Osteocyte (in vitro differentiated cells): ENCODE measurements at regions not wholly inside any gene's neighbourhood (a gene's known extent, or its start where the extent isn't known, plus 50 kb on each side); places are given as distances from the start of the nearest gene placed in this dataset.

Experiments
- DNase-seq: peaks from one replicate; pipeline ENCODE4 v3.0.0; 2021; ENCODE audit warnings: mixed read lengths; ENCODE audit not compliant: unreplicated experiment; ENCODE audit errors: extremely low spot score
- H3K27ac Mint-ChIP-seq: one replicate; pipeline ENCODE4 v1.8.0; 2021; ENCODE audit warnings: mild to moderate bottlenecking, mixed read lengths; ENCODE audit not compliant: unreplicated experiment
- H3K27me3 Mint-ChIP-seq: one replicate; pipeline ENCODE4 v1.8.0; 2021; ENCODE audit warnings: mixed read lengths; ENCODE audit not compliant: unreplicated experiment
- H3K36me3 Mint-ChIP-seq: one replicate; pipeline ENCODE4 v1.8.0; 2021; ENCODE audit warnings: mixed read lengths; ENCODE audit not compliant: unreplicated experiment
- H3K4me1 Mint-ChIP-seq: one replicate; pipeline ENCODE4 v1.8.0; 2021; ENCODE audit warnings: mixed read lengths; ENCODE audit not compliant: unreplicated experiment
- H3K4me3 Mint-ChIP-seq: one replicate; pipeline ENCODE4 v1.8.0; 2021; ENCODE audit warnings: mild to moderate bottlenecking, moderate library complexity, mixed read lengths; ENCODE audit not compliant: unreplicated experiment
- H3K9me3 Mint-ChIP-seq: one replicate; pipeline ENCODE4 v1.8.0; 2021; ENCODE audit warnings: mixed read lengths; ENCODE audit not compliant: unreplicated experiment
- TF ChIP-seq, protein P1 (sequence below): fragments of 200-600 bp; sonication (generic); IDR thresholded peaks from 2 replicates; pipeline ENCODE4 v1.5.0; 2021; ENCODE audit warnings: antibody characterized with exemption, mild to moderate bottlenecking, moderate library complexity

DNA sequence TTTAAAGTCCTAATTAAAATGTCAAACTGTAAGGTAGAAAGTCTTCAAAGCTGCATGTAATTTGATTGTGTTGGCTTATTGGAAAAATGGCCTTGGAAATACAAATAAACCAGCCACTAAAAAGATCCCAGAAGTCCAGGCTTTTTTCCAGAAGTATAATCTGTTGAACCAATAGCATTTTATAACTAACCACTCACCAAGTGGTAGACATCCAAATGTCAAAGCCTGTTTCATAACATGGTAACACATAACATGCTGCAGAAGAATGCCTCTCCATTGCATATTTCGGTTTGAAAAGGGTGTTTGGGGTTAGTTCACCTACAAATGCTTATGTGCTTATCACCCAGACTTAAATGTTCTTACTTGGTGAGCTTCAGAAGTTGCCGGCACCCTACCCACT is 183.7 kb upstream of the DIO2 start:
- Mint-ChIP-seq H3K27ac (peak overlapping the region; percentile 66), H3K27me3 (no peaks in the 10 kb centered on the region), H3K4me1 (peaks cover 33% of the 10 kb centered on the region), H3K36me3 (peaks cover 16% of the 10 kb centered on the region), H3K4me3 (no peak overlapping the region), H3K9me3 (peaks cover 29% of the 10 kb centered on the region)
- TF ChIP-seq, protein P1, sequence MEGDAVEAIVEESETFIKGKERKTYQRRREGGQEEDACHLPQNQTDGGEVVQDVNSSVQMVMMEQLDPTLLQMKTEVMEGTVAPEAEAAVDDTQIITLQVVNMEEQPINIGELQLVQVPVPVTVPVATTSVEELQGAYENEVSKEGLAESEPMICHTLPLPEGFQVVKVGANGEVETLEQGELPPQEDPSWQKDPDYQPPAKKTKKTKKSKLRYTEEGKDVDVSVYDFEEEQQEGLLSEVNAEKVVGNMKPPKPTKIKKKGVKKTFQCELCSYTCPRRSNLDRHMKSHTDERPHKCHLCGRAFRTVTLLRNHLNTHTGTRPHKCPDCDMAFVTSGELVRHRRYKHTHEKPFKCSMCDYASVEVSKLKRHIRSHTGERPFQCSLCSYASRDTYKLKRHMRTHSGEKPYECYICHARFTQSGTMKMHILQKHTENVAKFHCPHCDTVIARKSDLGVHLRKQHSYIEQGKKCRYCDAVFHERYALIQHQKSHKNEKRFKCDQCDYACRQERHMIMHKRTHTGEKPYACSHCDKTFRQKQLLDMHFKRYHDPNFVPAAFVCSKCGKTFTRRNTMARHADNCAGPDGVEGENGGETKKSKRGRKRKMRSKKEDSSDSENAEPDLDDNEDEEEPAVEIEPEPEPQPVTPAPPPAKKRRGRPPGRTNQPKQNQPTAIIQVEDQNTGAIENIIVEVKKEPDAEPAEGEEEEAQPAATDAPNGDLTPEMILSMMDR = no peak
- no peak for DNase-seq

DNA sequence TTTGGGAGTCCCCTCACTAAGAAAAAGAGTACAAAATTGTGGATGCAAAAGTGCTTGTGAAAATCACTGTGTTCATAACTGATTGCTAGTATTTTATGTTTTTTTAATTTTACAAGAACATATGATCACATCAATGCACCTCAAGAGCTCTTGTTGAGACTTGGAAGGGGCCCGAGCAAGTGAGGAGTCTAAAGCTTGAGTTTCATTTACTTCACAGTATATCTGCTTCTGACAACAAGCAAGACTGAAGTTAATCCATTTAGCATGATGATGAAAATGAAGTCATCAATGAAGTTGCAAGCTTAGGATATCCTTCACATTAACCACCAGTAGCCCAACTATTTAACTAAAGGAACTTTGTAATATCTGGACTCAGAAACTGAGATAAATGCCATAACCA is 182.5 kb upstream of the DIO2 start:
- peak overlapping the region; percentile 66 for H3K27ac Mint-ChIP-seq
- peaks cover 46% of the 10 kb centered on the region for H3K4me1 Mint-ChIP-seq
- H3K4me3 Mint-ChIP-seq = no peak overlapping the region
- TF ChIP-seq, protein P1 = no peak
- H3K27me3 Mint-ChIP-seq = no peaks in the 10 kb centered on the region
- H3K36me3 Mint-ChIP-seq = peaks cover 14% of the 10 kb centered on the region
- no peak for DNase-seq
- peaks cover 26% of the 10 kb centered on the region for H3K9me3 Mint-ChIP-seq

DNA sequence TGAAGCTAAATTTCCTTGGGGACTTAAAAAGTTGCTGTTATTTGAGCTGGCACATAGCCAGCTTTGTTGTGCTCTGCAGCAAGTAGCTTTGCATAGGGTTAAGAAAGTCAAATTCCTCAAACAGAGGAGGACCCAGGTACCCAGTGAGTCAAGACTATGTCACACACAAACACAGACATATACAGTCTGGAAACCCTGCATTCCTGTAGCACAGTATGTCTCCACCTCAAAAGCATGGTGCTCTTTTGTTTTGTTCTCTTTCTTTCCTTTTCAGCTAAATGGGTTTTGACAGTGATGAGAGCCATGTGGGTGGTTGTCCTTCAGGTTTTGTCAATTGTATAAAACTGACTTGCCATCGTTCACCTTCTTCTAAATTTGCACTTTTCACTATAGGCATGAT is 179.6 kb upstream of the DIO2 start:
- Mint-ChIP-seq H3K27ac (peak overlapping the region; percentile 89), H3K4me3 (no peak overlapping the region)
- DNase-seq = no peak

DNA sequence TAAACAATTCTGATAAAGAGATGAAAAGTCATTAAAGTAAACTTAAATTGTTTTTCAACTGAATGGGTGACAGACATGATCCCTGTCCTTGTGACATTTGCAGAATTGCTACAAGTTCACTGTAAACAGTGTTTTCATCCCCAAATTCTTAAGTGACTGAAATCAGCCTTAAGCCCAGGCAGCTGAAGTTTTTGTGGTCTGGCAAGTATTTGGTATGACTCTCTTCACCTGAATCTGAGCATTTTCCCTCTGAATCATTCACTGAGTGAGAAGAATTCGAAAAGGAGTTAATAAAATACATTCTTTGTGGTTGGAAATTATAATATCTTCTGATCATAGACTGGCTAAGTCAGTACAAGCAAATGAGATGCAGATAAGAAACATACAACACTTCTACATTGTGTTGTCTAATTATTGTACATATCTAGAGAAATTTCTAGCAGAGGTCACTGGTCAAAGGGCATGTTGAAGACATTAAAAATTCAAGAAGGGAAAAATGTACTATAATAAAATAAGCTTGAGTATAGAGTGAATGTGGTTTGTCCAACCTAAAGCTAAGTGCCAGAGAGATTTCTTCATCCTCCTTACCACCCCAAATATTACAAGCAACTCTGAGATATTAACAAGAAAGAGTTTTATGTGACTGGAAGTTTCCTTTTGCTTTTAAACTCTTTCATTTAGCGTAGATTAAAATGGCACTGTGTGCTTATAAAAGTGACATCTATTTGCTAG is 177.8 kb upstream of the DIO2 start:
- Mint-ChIP-seq H3K27ac (peak overlapping the region; percentile 89), H3K27me3 (no peaks in the 10 kb centered on the region), H3K4me1 (peaks cover 60% of the 10 kb centered on the region), H3K36me3 (no peaks in the 10 kb centered on the region), H3K9me3 (peaks cover 8% of the 10 kb centered on the region), H3K4me3 (no peak overlapping the region)
- TF ChIP-seq, protein P1 = no peak
- no peak for DNase-seq

More for the DNA sequence above, 179.6 kb upstream of the DIO2 start:
- TF ChIP-seq, protein P1 = no peak
- Mint-ChIP-seq H3K4me1 (peaks cover 63% of the 10 kb centered on the region), H3K36me3 (no peaks in the 10 kb centered on the region), H3K9me3 (peaks cover 13% of the 10 kb centered on the region), H3K27me3 (no peaks in the 10 kb centered on the region)

DNA sequence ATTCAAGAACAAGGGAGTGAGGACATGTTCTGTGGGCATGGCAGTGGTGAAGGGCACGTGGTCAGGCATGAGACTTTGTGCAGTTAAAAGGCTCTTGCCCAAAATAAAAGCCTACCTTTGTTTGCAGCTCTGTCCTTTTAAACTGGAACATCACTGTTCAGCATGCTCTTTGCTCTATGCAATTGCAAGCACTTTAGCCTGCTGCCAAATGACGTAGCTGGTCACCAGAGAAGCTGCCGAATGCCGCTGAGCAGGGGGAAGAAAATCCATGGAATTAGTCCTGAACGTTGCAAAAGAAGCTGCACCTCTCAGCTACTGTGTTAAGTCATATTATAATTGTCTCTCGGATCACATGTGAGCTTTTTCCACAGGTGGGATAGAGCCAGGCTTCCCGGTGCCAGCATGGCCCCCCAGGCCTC is 176.3 kb upstream of the DIO2 start:
- Mint-ChIP-seq H3K4me3 (no peak overlapping the region), H3K4me1 (peaks cover 60% of the 10 kb centered on the region), H3K27ac (peak overlapping the region; percentile 89), H3K36me3 (no peaks in the 10 kb centered on the region), H3K9me3 (peaks cover 8% of the 10 kb centered on the region), H3K27me3 (no peaks in the 10 kb centered on the region)
- TF ChIP-seq, protein P1 = no peak
- DNase-seq = no peak
